Keratinocyte (primary cell): ENCODE measurements at regions not wholly inside any gene's neighbourhood (a gene's known extent, or its start where the extent isn't known, plus 50 kb on each side); places are given as distances from the start of the nearest gene placed in this dataset.

Experiments
- DNase-seq: peaks from one replicate; pipeline ENCODE4 v3.0.0-alpha.2; 2011; ENCODE audit warnings: low read depth, missing footprints, low spot score
- FAIRE-seq: peaks from 2 replicates; lab custom pipeline; 2011; peaks lifted over from hg19 to GRCh38; lab: Jason Lieb, UNC
- H2AFZ ChIP-seq: 2 replicates; pipeline ENCODE4 v1.6.0; 2012; ENCODE audit warnings: low read length, control low read depth, inconsistent platforms; ENCODE audit not compliant: control insufficient read depth
- H3K27ac ChIP-seq: 2 replicates; pipeline ENCODE4 v1.5.1; 2011; ENCODE audit warnings: low read length; ENCODE audit not compliant: control insufficient read depth, insufficient read depth
- H3K27me3 ChIP-seq: 3 replicates; pipeline ENCODE4 v1.6.0; 2011; ENCODE audit warnings: low read length; ENCODE audit not compliant: control insufficient read depth, insufficient read depth; ENCODE audit errors: extremely low read depth
- H3K36me3 ChIP-seq, 2 experiments: 2 replicates in 1 of 2; 3 replicates in 1 of 2; pipeline ENCODE4 v1.5.1; 2011; ENCODE audit warnings: low read length in 2 of 2, mild to moderate bottlenecking in 1 of 2; ENCODE audit not compliant: control insufficient read depth in 2 of 2, insufficient read depth in 2 of 2; ENCODE audit errors: extremely low read depth in 1 of 2
- H3K4me1 ChIP-seq: 3 replicates; pipeline ENCODE4 v1.5.1; 2011; ENCODE audit warnings: low read length; ENCODE audit not compliant: control insufficient read depth, insufficient read depth; ENCODE audit errors: extremely low read depth
- H3K4me2 ChIP-seq: 3 replicates; pipeline ENCODE4 v1.6.0; 2011; ENCODE audit warnings: low read depth, low read length; ENCODE audit not compliant: control insufficient read depth, insufficient read depth; ENCODE audit errors: extremely low read depth
- H3K4me3 ChIP-seq, 3 experiments: fragments of 200-600 bp in 1 of 3; sonication (generic) in 1 of 3; 2 replicates in 2 of 3; 3 replicates in 1 of 3; pipeline ENCODE4 v1.5.1; 2011 to 2016; ENCODE audit warnings: low read length in 3 of 3, mild to moderate bottlenecking in 3 of 3, control low read depth in 2 of 3, inconsistent platforms in 1 of 3, low read depth in 1 of 3, mixed read lengths in 1 of 3, mixed run types in 1 of 3, moderate library complexity in 1 of 3; ENCODE audit not compliant: control insufficient read depth in 2 of 3, insufficient read depth in 2 of 3; ENCODE audit errors: extremely low read depth in 1 of 3
- H3K79me2 ChIP-seq: 2 replicates; pipeline ENCODE4 v1.6.0; 2012; ENCODE audit warnings: low read length; ENCODE audit not compliant: control insufficient read depth, insufficient read depth
- H3K9ac ChIP-seq: 3 replicates; pipeline ENCODE4 v1.6.0; 2011; ENCODE audit warnings: low read length; ENCODE audit not compliant: control insufficient read depth, insufficient read depth; ENCODE audit errors: extremely low read depth
- H3K9me1 ChIP-seq: 3 replicates; pipeline ENCODE4 v1.6.0; 2011; ENCODE audit warnings: low read length; ENCODE audit not compliant: control insufficient read depth, insufficient read depth; ENCODE audit errors: extremely low read depth
- H3K9me3 ChIP-seq: 2 replicates; pipeline ENCODE4 v1.5.1; 2012; ENCODE audit warnings: low read depth, low read length; ENCODE audit not compliant: control insufficient read depth
- H4K20me1 ChIP-seq: 3 replicates; pipeline ENCODE4 v1.6.0; 2011; ENCODE audit warnings: low read length; ENCODE audit not compliant: control insufficient read depth, insufficient read depth; ENCODE audit errors: extremely low read depth
- CTCF ChIP-seq, 3 experiments: IDR thresholded peaks in 1 of 3; conservative IDR thresholded peaks in 1 of 3; optimal IDR thresholded peaks in 1 of 3; 2 replicates in 2 of 3; 3 replicates in 1 of 3; pipeline versions ENCODE3 to v1.5.1; 2011; ENCODE audit warnings: low read length in 3 of 3, mild to moderate bottlenecking in 3 of 3, moderate library complexity in 2 of 3, control low read depth in 1 of 3, inconsistent platforms in 1 of 3; ENCODE audit not compliant: insufficient read depth in 2 of 3; ENCODE audit errors: extremely low read depth in 1 of 3
- EZH2 ChIP-seq: IDR thresholded peaks from one replicate; pipeline ENCODE4 v1.6.1; 2012; ENCODE audit warnings: inconsistent platforms, mild to moderate bottlenecking, low read length, moderate library complexity
- dilution Hi-C: fragments of 300-500 bp; cut with MboI; formaldehyde crosslinking; loops from one replicate; pipeline ENCODE4 v1.7.0; 2020; ENCODE audit warnings: low sequenced_read_pairs; ENCODE audit not compliant: extremely low pct_ligation_motif_present

GRCh38 chr20:60512443-60512842 lies 554.2 kb downstream of the CDH26 start:
- Histone ChIP-seq H3K4me1 (peaks cover 14% of the 10 kb centered on the region), H3K9me1 (no peaks in the 10 kb centered on the region), H3K79me2 (no peaks in the 10 kb centered on the region), H3K4me2 (peak overlapping the region; percentile 60), H3K9me3 (no peaks in the 10 kb centered on the region), H3K27me3 (peaks cover 5% of the 10 kb centered on the region), H3K9ac (no peak overlapping the region), H4K20me1 (no peaks in the 10 kb centered on the region), H3K4me3 (peak overlapping the region in 1 of 3 experiments; percentile 18), H2AFZ (peak overlapping the region; percentile 77), H3K27ac (peak overlapping the region; percentile 31), H3K36me3 (no peaks in the 10 kb centered on the region)
- FAIRE-seq (peak; percentile 68), DNase-seq (peak; percentile 2)
- no peak for TF ChIP-seq CTCF (optimal IDR thresholded peaks at IDR 0.05 in 1 of 3, IDR thresholded peaks at IDR 0.05 in 1 of 3, conservative IDR thresholded peaks at IDR 0.05 in 1 of 3; ENCODE audit: extremely low read depth in 1 of 3, insufficient read depth in 2 of 3, low read length in 3 of 3)
- no peak for TF ChIP-seq EZH2
- dilution Hi-C loops: no loop called here

- peak overlapping the region; percentile 61 for H2AFZ ChIP-seq
- TF ChIP-seq EZH2 (no peak), CTCF (optimal IDR thresholded peaks at IDR 0.05 in 1 of 3, IDR thresholded peaks at IDR 0.05 in 1 of 3, conservative IDR thresholded peaks at IDR 0.05 in 1 of 3; ENCODE audit: extremely low read depth in 1 of 3, insufficient read depth in 2 of 3, low read length in 3 of 3) (no peak)
- H3K79me2 ChIP-seq: no peaks in the 10 kb centered on the region
- FAIRE-seq (no peak), DNase-seq (no peak)
- no peak overlapping the region for H3K4me3 ChIP-seq
- H3K4me2 ChIP-seq: peak overlapping the region; percentile 60
- H3K9ac ChIP-seq: no peak overlapping the region
- peaks cover 14% of the 10 kb centered on the region for H3K4me1 ChIP-seq
- no peaks in the 10 kb centered on the region for H3K9me3 ChIP-seq
- no peak overlapping the region for H3K27ac ChIP-seq
- no peaks in the 10 kb centered on the region for H4K20me1 ChIP-seq
- H3K27me3 ChIP-seq: peaks cover 5% of the 10 kb centered on the region
- no peaks in the 10 kb centered on the region for H3K36me3 ChIP-seq
- dilution Hi-C loops: no loop called here
- no peaks in the 10 kb centered on the region for H3K9me1 ChIP-seq
Observed at GRCh38 chr20:60513141-60513540, 554.9 kb downstream of the CDH26 start.
